ENCODE measurements at regions not wholly inside any gene's neighbourhood (a gene's known extent, or its start where the extent isn't known, plus 50 kb on each side); places are given as distances from the start of the nearest gene placed in this dataset.
"Not testable (repeated sequence)": the region's sequence is repeated elsewhere in the genome, so short reads cannot be mapped to it uniquely, and the experiment has no call there.

DNA sequence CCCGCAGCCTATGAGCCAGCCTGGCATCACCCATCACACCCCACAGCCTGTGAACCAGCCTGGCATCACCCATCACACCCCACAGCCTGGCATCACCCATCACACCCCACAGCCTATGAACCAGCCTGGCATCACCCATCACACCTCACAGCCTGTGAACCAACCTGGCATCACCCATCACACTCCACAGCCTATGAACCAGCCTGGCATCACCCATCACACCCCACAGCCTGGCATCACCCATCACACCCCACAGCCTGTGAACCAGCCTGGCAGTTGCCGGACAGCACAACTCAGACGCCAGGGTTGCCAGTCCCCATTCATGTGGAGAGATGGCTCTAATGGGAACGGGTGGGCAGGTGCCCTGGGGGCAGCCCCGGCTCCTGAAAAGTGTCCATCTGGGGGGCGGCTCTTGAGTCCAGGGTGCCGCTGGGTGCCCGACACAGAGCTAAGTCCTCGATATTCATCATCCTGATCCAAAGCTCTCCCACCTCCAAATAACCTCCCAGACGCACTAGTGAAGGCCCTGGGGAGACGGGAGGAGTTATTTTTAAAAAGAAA is 116.9 kb upstream of the AFDN start:
- TF ChIP-seq, protein P1, sequence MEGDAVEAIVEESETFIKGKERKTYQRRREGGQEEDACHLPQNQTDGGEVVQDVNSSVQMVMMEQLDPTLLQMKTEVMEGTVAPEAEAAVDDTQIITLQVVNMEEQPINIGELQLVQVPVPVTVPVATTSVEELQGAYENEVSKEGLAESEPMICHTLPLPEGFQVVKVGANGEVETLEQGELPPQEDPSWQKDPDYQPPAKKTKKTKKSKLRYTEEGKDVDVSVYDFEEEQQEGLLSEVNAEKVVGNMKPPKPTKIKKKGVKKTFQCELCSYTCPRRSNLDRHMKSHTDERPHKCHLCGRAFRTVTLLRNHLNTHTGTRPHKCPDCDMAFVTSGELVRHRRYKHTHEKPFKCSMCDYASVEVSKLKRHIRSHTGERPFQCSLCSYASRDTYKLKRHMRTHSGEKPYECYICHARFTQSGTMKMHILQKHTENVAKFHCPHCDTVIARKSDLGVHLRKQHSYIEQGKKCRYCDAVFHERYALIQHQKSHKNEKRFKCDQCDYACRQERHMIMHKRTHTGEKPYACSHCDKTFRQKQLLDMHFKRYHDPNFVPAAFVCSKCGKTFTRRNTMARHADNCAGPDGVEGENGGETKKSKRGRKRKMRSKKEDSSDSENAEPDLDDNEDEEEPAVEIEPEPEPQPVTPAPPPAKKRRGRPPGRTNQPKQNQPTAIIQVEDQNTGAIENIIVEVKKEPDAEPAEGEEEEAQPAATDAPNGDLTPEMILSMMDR (IDR thresholded peaks at IDR 0.05): not testable (repeated sequence)
- TF ChIP-seq POLR2A (IDR thresholded peaks at IDR 0.05): not testable (repeated sequence)

All from lower leg skin (tissue), 3 donors.